HG02884 (cell line): ENCODE measurements at regions not wholly inside any gene's neighbourhood (a gene's known extent, or its start where the extent isn't known, plus 50 kb on each side); places are given as distances from the start of the nearest gene placed in this dataset.

ENCODE experiments used
- ATAC-seq: cut with Tn5 transposase; IDR thresholded peaks from one replicate; pipeline ENCODE4 v1.9.1; 2021; ENCODE audit warnings: mild to moderate bottlenecking, moderate library complexity; ENCODE audit not compliant: unreplicated experiment

DNA sequence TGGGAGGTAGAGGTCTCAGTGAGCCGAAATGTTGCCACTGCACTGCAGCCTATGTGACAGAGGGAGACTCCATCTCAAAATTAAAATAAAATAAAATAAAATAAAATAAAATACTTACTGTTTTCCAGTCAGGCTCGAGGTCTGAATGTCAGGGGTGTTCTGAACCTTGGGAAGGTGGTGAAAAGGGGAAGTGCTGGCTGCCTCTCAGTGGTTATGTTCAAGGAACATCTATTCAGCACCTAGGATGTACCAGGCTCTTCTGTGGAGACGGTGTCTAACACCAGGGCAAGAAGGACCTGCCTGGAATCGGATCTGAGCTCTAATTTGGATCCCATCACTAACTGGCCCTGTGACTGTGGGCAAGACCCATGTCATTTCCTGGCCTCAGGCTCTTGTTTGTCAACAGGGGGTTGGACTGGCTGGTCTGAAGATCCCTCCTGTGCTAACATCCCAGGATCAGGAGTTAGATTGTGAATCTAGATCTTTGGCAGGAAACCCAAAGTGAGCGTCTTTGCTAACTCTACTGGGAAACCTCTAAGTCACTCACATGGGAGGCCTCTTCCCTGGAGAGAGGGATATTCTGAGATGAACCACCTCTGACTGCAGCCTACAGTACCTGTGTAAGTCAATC is 63.4 kb upstream of the SIRPG start:
- no peak for ATAC-seq

DNA sequence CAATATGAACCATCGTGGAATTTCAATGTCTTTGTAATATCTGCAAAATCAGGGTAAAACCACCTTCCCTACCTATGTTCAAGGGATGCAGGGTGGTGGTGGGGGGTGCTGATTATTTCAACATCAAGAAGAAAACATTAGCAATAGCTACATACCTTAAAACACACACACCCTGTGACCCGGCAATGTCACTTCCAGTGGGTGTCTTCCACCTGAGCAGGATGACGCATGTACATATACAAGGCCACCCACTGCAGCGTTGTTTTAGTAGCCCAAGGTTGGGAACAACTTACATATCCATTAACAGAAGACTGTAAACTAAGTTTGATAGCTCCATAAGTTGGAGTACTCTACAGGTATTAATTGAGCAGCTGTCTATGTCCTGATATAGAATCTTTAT is 62.6 kb upstream of the SIRPG start:
- ATAC-seq = no peak

GRCh38 chr20:1718604-1719384 is 61.2 kb upstream of the SIRPG start:
- ATAC-seq = no peak

- no peak for ATAC-seq
Measured at GRCh38 chr20:1712634-1713624, 55.4 kb upstream of the SIRPG start.

GRCh38 chr20:1711826-1712601 is 54.4 kb upstream of the SIRPG start:
- ATAC-seq = no peak

GRCh38 chr20:1711266-1711665 is 53.7 kb upstream of the SIRPG start:
- ATAC-seq = no peak

DNA sequence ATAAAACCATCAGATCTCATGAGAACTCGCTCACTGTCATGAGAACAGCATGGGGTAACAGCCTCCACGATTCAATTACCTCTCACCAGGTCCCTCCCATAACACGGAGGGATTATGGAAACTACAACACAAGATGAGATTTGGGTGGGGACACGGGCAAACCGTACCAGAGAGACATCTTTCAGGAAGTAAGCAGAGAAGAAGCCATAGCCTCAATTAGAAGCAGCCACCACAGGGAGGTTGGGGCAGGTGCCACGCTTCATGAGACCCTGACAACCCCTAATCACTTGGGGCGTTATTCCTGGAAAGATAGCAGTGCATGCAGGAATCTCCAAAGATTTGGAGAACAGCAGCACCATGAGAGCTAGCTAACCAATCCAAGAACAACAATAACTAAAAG is 52.9 kb upstream of the SIRPG start:
- ATAC-seq = no peak

- ATAC-seq = no peak
Measured at GRCh38 chr20:1707588-1708449, 50.2 kb upstream of the SIRPG start.
